IMR-90 (cell line): ENCODE measurements at regions not wholly inside any gene's neighbourhood (a gene's known extent, or its start where the extent isn't known, plus 50 kb on each side); places are given as distances from the start of the nearest gene placed in this dataset.

Experiments
- ATAC-seq: fragments of 200-7000 bp; cut with Tn5 transposase; 2 replicates; pipeline ENCODE4 v1.9.1; 2020; ENCODE audit warnings: low read depth, mild to moderate bottlenecking, moderate library complexity
- BruUV-seq: library from RNA; stranded (reverse); fragments of 400-500 nt; replicated peaks from 2 replicates; lab custom pipeline; 2021; lab: Mats Ljungman, UMichigan
- CTCF ChIA-PET: fragments of 300-600 bp; formaldehyde crosslinking; extraction: SDS; loops from one replicate; lab custom pipeline; 2021; ENCODE audit warnings: antibody characterized with exemption; lab: Yijun Ruan, JAX
- POLR2A ChIA-PET: fragments of 300-600 bp; sonication (Branson Sonifier 250); formaldehyde crosslinking; loops from one replicate; lab custom pipeline; 2022; ENCODE audit warnings: antibody characterized with exemption; ENCODE audit not compliant: unreplicated experiment; lab: Charles Lee
- DNase-seq: peaks from one replicate; pipeline ENCODE4 v3.0.0; 2013
- H2AFZ ChIP-seq: replicated peaks from 2 replicates; pipeline ENCODE3; 2013; ENCODE audit warnings: low read length, mild to moderate bottlenecking; ENCODE audit not compliant: poor library complexity
- H2AK5ac ChIP-seq: 2 replicates; pipeline ENCODE4 v1.6.1; 2013; ENCODE audit warnings: low read depth, low read length, inconsistent platforms
- H2AK9ac ChIP-seq: replicated peaks from 2 replicates; pipeline ENCODE3; 2013; ENCODE audit warnings: mild to moderate bottlenecking, low read depth, low read length, moderate library complexity; ENCODE audit not compliant: poor library complexity
- H2BK120ac ChIP-seq: 2 replicates; pipeline ENCODE4 v1.6.1; 2013; ENCODE audit warnings: low read depth, low read length, inconsistent platforms
- H2BK15ac ChIP-seq: 3 replicates; pipeline ENCODE4 v1.6.1; 2013; ENCODE audit warnings: low read depth, low read length, inconsistent platforms
- H2BK20ac ChIP-seq: 2 replicates; pipeline ENCODE4 v1.6.1; 2013; ENCODE audit warnings: low read depth, mild to moderate bottlenecking, inconsistent platforms, low read length, moderate library complexity
- H2BK5ac ChIP-seq: 2 replicates; pipeline ENCODE4 v1.6.1; 2013; ENCODE audit warnings: mild to moderate bottlenecking, low read depth, low read length, inconsistent platforms; ENCODE audit not compliant: poor library complexity, severe bottlenecking
- H3K14ac ChIP-seq: replicated peaks from 2 replicates; pipeline ENCODE4 v1.6.1; 2013; ENCODE audit warnings: low read depth, low read length, inconsistent platforms
- H3K18ac ChIP-seq: 2 replicates; pipeline ENCODE4 v1.6.1; 2013; ENCODE audit warnings: low read depth, low read length, control low read depth
- H3K23ac ChIP-seq: 2 replicates; pipeline ENCODE4 v1.6.1; 2013; ENCODE audit warnings: low read depth, low read length, inconsistent platforms
- H3K27ac ChIP-seq: 2 replicates; pipeline ENCODE4 v1.5.1; 2013; ENCODE audit warnings: mild to moderate bottlenecking, control low read depth, low read length; ENCODE audit not compliant: insufficient read depth
- H3K27me3 ChIP-seq: 2 replicates; pipeline ENCODE4 v1.6.1; 2013; ENCODE audit warnings: low read length; ENCODE audit not compliant: control insufficient read depth, insufficient read depth
- H3K36me3 ChIP-seq: 2 replicates; pipeline ENCODE4 v1.6.1; 2013; ENCODE audit warnings: low read length, mixed read lengths; ENCODE audit not compliant: control insufficient read depth, insufficient read depth
- H3K4ac ChIP-seq: 2 replicates; pipeline ENCODE4 v1.6.1; 2013; ENCODE audit warnings: low read depth, low read length, inconsistent platforms
- H3K4me1 ChIP-seq: 2 replicates; pipeline ENCODE4 v1.6.1; 2013; ENCODE audit warnings: low read length, mixed read lengths; ENCODE audit not compliant: control insufficient read depth, insufficient read depth
- H3K4me2 ChIP-seq: 2 replicates; pipeline ENCODE4 v1.6.1; 2013; ENCODE audit warnings: low read depth, mild to moderate bottlenecking, control low read depth, low read length, moderate library complexity
- H3K4me3 ChIP-seq: 2 replicates; pipeline ENCODE4 v1.5.1; 2013; ENCODE audit warnings: low read depth, mild to moderate bottlenecking, control low read depth, low read length, moderate library complexity; ENCODE audit not compliant: insufficient read depth
- H3K56ac ChIP-seq: 2 replicates; pipeline ENCODE4 v1.6.1; 2013; ENCODE audit warnings: low read length, inconsistent platforms; ENCODE audit not compliant: insufficient read depth; ENCODE audit errors: extremely low read depth
- H3K79me1 ChIP-seq, 2 experiments: 2 replicates each; pipeline ENCODE4 v1.6.1; 2013; ENCODE audit warnings: low read length in 2 of 2, inconsistent platforms in 1 of 2, low read depth in 1 of 2
- H3K9ac ChIP-seq: 2 replicates; pipeline ENCODE4 v1.6.1; 2013; ENCODE audit warnings: low read depth, low read length, control low read depth
- H3K9me1 ChIP-seq: 2 replicates; pipeline ENCODE4 v1.6.1; 2013; ENCODE audit warnings: low read length, inconsistent platforms; ENCODE audit not compliant: insufficient read depth
- H3K9me3 ChIP-seq: 2 replicates; pipeline ENCODE4 v1.6.1; 2013; ENCODE audit warnings: low read length; ENCODE audit not compliant: control insufficient read depth, insufficient read depth
- H4K20me1 ChIP-seq: 2 replicates; pipeline ENCODE4 v1.6.1; 2013; ENCODE audit warnings: low read length, inconsistent platforms; ENCODE audit not compliant: insufficient read depth
- H4K5ac ChIP-seq: 2 replicates; pipeline ENCODE4 v1.6.1; 2013; ENCODE audit warnings: mild to moderate bottlenecking, low read depth, low read length, control low read depth
- H4K8ac ChIP-seq, 2 experiments: 2 replicates each; pipeline ENCODE4 v1.6.1; 2013; ENCODE audit warnings: low read depth in 2 of 2, low read length in 2 of 2, control low read depth in 1 of 2, inconsistent platforms in 1 of 2
- H4K91ac ChIP-seq: 2 replicates; pipeline ENCODE4 v1.6.1; 2013; ENCODE audit warnings: low read depth, low read length, inconsistent platforms; ENCODE audit not compliant: insufficient read depth
- BHLHE40 ChIP-seq: fragments of 150-350 bp; IDR thresholded peaks from 2 replicates; pipeline ENCODE4 v1.6.1; 2016; ENCODE audit warnings: mild to moderate bottlenecking, low read depth, low read length
- CEBPB ChIP-seq: IDR thresholded peaks from 2 replicates; pipeline ENCODE4 v1.6.1; 2012; ENCODE audit warnings: low read depth, low read length, improper control_type of control experiment
- CHD1 ChIP-seq: IDR thresholded peaks from 2 replicates; pipeline ENCODE4 v1.6.1; 2012; ENCODE audit warnings: low read depth, low read length, improper control_type of control experiment
- CTCF ChIP-seq: conservative IDR thresholded peaks from 2 replicates; pipeline ENCODE4 v1.5.1; 2012; ENCODE audit warnings: mild to moderate bottlenecking, low read depth, low read length, improper control_type of control experiment
- ELK1 ChIP-seq: fragments of 150-350 bp; IDR thresholded peaks from 2 replicates; pipeline ENCODE4 v1.6.1; 2016; ENCODE audit warnings: low read depth, mild to moderate bottlenecking, low read length, moderate library complexity, borderline replicate concordance
- FOS ChIP-seq: fragments of 150-350 bp; IDR thresholded peaks from 2 replicates; pipeline ENCODE4 v1.6.1; 2016; ENCODE audit warnings: low read depth, low read length
- MAFK ChIP-seq: IDR thresholded peaks from 2 replicates; pipeline ENCODE4 v1.6.1; 2012; ENCODE audit warnings: low read depth, low read length, improper control_type of control experiment
- MAZ ChIP-seq: IDR thresholded peaks from 2 replicates; pipeline ENCODE4 v1.6.1; 2012; ENCODE audit warnings: low read depth, mild to moderate bottlenecking, low read length, improper control_type of control experiment, moderate library complexity, borderline replicate concordance
- MXI1 ChIP-seq: IDR thresholded peaks from 2 replicates; pipeline ENCODE4 v1.6.1; 2012; ENCODE audit warnings: low read depth, mild to moderate bottlenecking, low read length, moderate library complexity, borderline replicate concordance
- NFE2L2 ChIP-seq: fragments of 150-350 bp; IDR thresholded peaks from 2 replicates; pipeline ENCODE4 v1.6.1; 2016; ENCODE audit warnings: low read depth, mild to moderate bottlenecking, low read length
- POLR2A ChIP-seq: IDR thresholded peaks from 2 replicates; pipeline ENCODE4 v1.6.1; 2012; ENCODE audit warnings: mild to moderate bottlenecking, low read depth, low read length
- RAD21 ChIP-seq: IDR thresholded peaks from 2 replicates; pipeline ENCODE4 v1.6.1; 2012; ENCODE audit warnings: low read length, improper control_type of control experiment
- RCOR1 ChIP-seq: IDR thresholded peaks from 2 replicates; pipeline ENCODE4 v1.6.1; 2012; ENCODE audit warnings: mild to moderate bottlenecking, low read length, improper control_type of control experiment; ENCODE audit not compliant: insufficient replicate concordance
- RFX5 ChIP-seq: IDR thresholded peaks from 2 replicates; pipeline ENCODE4 v1.8.0; 2012; ENCODE audit warnings: low read depth, mild to moderate bottlenecking, low read length, moderate library complexity
- SMC3 ChIP-seq: fragments of 150-350 bp; IDR thresholded peaks from 2 replicates; pipeline ENCODE4 v1.6.1; 2016; ENCODE audit warnings: low read depth, mild to moderate bottlenecking, antibody characterized with exemption, low read length, moderate library complexity
- USF2 ChIP-seq: fragments of 150-350 bp; IDR thresholded peaks from 2 replicates; pipeline ENCODE4 v1.6.1; 2017; ENCODE audit warnings: mild to moderate bottlenecking, antibody characterized with exemption, low read length, low read depth
- WGBS, 2 experiments: methylation state at CpG; one replicate each; pipeline versions ENCODE4 v1.1.5 to v1.1.7; 2013; ENCODE audit warnings: missing lambda C conversion rate in 2 of 2; ENCODE audit not compliant: insufficient read length in 1 of 2; ENCODE audit errors: extremely low coverage in 2 of 2; 5-methylcytosine and 5-hydroxymethylcytosine counted together
- dilution Hi-C: fragments of 300-500 bp; cut with HindIII; formaldehyde crosslinking; loops from one replicate; pipeline ENCODE4 v1.14.3; 2018; ENCODE audit warnings: low sequenced_read_pairs; ENCODE audit not compliant: unreplicated experiment
- in situ Hi-C: fragments of 300-500 bp; cut with MboI; formaldehyde crosslinking; loops from 3 replicates; pipeline ENCODE4 v1.14.3; 2019; ENCODE audit warnings: low sequenced_read_pairs, inconsistent platforms, mixed read lengths
- intact Hi-C: fragments of 100-400 bp; cut with micrococcal nuclease; formaldehyde crosslinking; loops from 2 replicates; pipeline ENCODE4 v1.10.0; 2022

GRCh38 chr2:59889305-59889704 lies 664.1 kb downstream of the BCL11A start:
- no peak overlapping the region for H2AFZ ChIP-seq
- no peak overlapping the region for H2AK9ac ChIP-seq
- no peak overlapping the region for H4K5ac ChIP-seq
- no peak overlapping the region for H3K4ac ChIP-seq
- H3K18ac ChIP-seq, result no peak overlapping the region
- H3K4me2 ChIP-seq, result no peak overlapping the region
- no peak overlapping the region for H2AK5ac ChIP-seq
- dilution Hi-C loops, result no loop called here
- no peak overlapping the region for H2BK120ac ChIP-seq
- H4K20me1 ChIP-seq, result no peaks in the 10 kb centered on the region
- no peaks in the 10 kb centered on the region for H3K27me3 ChIP-seq
- no peak overlapping the region for H2BK15ac ChIP-seq
- no peak overlapping the region for H4K8ac ChIP-seq
- no CpG with 5 or more reads among the region's 8 CpGs for WGBS, 2 experiments
- POLR2A ChIA-PET, result no interaction called here
- CTCF ChIA-PET, result interaction anchor here (0.9 kb wide), 1 partner anchor 13 kb away, joined by 3 read pairs; no protein-coding TSS in a partner anchor
- H2BK20ac ChIP-seq, result no peak overlapping the region
- H3K56ac ChIP-seq, result no peak overlapping the region
- H3K36me3 ChIP-seq, result no peaks in the 10 kb centered on the region
- TF ChIP-seq ELK1, result no peak
- no peak for TF ChIP-seq CEBPB
- no peak for TF ChIP-seq MAFK
- no peak for TF ChIP-seq CTCF
- no peak for TF ChIP-seq CHD1
- no peak for TF ChIP-seq BHLHE40
- no peak for TF ChIP-seq POLR2A
- TF ChIP-seq NFE2L2, result no peak
- TF ChIP-seq RFX5, result no peak
- no peak for TF ChIP-seq MAZ
- TF ChIP-seq MXI1, result no peak
- no peak for TF ChIP-seq USF2
- TF ChIP-seq SMC3, result no peak
- no peak for TF ChIP-seq RCOR1
- no peak for TF ChIP-seq RAD21
- TF ChIP-seq FOS, result no peak
- H4K91ac ChIP-seq, result no peak overlapping the region
- no peak for DNase-seq
- no peak overlapping the region for H3K14ac ChIP-seq
- no peaks in the 10 kb centered on the region for H3K9me3 ChIP-seq
- in situ Hi-C loops, result no loop called here
- H3K23ac ChIP-seq, result no peak overlapping the region
- no peak overlapping the region for H3K27ac ChIP-seq
- H3K4me3 ChIP-seq, result no peak overlapping the region
- H2BK5ac ChIP-seq, result no peak overlapping the region
- H3K4me1 ChIP-seq, result no peaks in the 10 kb centered on the region
- H3K9ac ChIP-seq, result no peak overlapping the region
- BruUV-seq, result no TSS peak
- ATAC-seq, result no peak
- no peaks in the 10 kb centered on the region for H3K9me1 ChIP-seq
- intact Hi-C loops, result loop anchor here (1.0 kb wide), 1 partner anchor 16 kb away; no protein-coding TSS in a partner anchor
- no peaks in the 10 kb centered on the region for H3K79me1 ChIP-seq
